ENCODE measurements at regions not wholly inside any gene's neighbourhood (a gene's known extent, or its start where the extent isn't known, plus 50 kb on each side); places are given as distances from the start of the nearest gene placed in this dataset.
A peak's percentile ranks its signal among the peaks of the same experiment; 100 is the strongest.

DNA sequence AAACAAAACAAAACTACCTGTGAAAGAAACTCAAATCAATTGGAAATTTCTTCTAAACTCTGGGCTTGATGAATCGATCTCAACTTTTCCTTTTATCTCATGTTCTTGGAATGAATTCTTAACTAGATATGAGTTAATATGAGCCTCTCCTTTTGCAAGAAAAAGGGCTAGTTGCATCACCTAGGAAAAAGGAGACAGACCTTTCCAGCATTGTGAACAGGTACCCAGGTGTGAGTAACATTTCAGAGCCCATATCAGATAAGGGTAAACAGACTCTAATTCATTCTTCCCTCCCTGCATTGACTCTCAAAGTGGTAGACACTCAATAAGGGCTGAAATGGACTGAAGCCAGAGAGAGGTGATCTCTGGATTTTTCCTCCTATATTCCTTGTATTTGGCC, 103.8 kb upstream of the AGR3 start:
- no peak overlapping the region for H3K27ac Mint-ChIP-seq
- intact Hi-C loops (cut with micrococcal nuclease) = no loop called here
- H3K27me3 Mint-ChIP-seq (ENCODE audit: low read depth) = peaks cover 39% of the 10 kb centered on the region

DNA sequence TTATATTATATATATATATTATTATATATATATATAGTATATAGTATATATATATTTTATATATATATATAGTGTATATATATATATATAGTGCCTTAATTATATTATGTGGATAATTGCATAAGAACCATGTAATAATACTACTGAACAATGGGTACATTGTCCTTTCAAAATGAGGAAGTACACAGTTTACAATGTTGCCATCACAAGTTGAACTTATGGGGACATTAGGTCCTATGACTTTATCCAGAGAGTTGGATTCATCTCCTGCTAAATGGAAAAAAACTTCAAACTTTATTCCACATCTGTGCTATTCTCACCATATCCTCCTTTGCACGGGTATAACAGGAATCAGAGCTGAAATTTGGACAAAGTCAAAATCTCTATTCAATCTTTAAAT, 105.0 kb upstream of the AGR3 start:
- H3K36me3 Mint-ChIP-seq (ENCODE audit: low read depth) = no peaks in the 10 kb centered on the region
- no peak overlapping the region for H3K27ac Mint-ChIP-seq
- no peak overlapping the region for H3K4me3 Mint-ChIP-seq (ENCODE audit: low read depth)
- intact Hi-C loops (cut with micrococcal nuclease) = no loop called here
- DNase-seq (ENCODE audit: low spot score) = no peak
- peaks cover 21% of the 10 kb centered on the region for H3K4me1 Mint-ChIP-seq (ENCODE audit: low read depth)
- H3K27me3 Mint-ChIP-seq (ENCODE audit: low read depth) = peaks cover 30% of the 10 kb centered on the region
- H3K9me3 Mint-ChIP-seq = no peaks in the 10 kb centered on the region

More for the DNA sequence above, 103.8 kb upstream of the AGR3 start:
- no peaks in the 10 kb centered on the region for H3K36me3 Mint-ChIP-seq (ENCODE audit: low read depth)
- H3K9me3 Mint-ChIP-seq = no peaks in the 10 kb centered on the region
- peaks cover 21% of the 10 kb centered on the region for H3K4me1 Mint-ChIP-seq (ENCODE audit: low read depth)
- no peak overlapping the region for H3K4me3 Mint-ChIP-seq (ENCODE audit: low read depth)
- DNase-seq (ENCODE audit: low spot score) = no peak

DNA sequence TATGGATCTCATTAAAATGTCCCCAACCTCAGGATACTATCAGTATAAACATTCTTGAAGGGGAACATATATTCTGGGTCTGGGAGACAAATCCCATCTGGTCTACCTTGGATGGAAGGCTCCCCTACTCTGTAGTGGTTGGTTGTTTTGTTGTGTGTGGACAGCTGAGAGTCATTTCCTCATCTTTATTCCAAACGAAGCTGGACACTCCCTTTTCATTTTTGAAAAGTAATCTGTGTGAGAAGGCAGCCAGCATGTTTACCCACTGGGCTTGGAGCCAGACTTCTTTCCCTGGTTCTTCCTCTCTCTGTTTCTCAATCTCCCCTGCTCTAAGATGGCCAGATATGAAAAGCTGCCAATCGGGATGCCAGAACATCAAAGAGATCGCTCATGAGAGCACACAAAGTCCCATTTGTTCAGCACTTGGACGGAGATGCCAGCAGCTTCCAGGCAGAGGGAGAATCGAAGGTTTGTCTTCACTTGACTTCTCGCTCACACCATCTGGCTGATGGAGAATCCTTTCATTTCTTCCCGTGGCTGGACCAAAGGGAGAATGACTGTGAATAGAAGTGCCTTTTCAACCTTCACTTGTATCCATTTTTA, 108.1 kb upstream of the AGR3 start:
- H3K27ac Mint-ChIP-seq = no peak overlapping the region
- no peak for DNase-seq (ENCODE audit: low spot score)

DNA sequence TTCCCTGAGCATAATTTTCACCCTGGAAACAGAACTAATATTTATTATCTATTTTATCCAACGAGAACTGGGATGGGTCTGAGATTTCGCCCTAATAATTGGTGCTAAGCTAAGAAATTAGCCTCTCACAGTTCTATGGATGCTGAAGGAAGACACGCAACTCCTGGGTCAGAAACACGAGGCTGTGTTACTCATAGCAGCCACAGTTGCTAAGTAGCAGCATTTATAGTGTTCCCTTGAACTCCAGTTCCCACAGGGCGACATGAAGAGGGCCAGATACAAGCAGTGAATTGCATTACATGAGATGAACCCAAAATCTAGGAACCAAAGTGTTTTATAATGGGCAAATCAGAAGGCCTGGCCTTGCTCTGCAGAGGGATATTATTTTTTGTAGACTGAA, 109.8 kb upstream of the AGR3 start:
- no peak for DNase-seq (ENCODE audit: low spot score)
- Mint-ChIP-seq H3K4me1 (ENCODE audit: low read depth) (peaks cover 6% of the 10 kb centered on the region), H3K36me3 (ENCODE audit: low read depth) (peaks cover 7% of the 10 kb centered on the region), H3K27me3 (ENCODE audit: low read depth) (peaks cover 12% of the 10 kb centered on the region), H3K4me3 (ENCODE audit: low read depth) (no peak overlapping the region), H3K27ac (no peak overlapping the region), H3K9me3 (peaks cover 10% of the 10 kb centered on the region)
- intact Hi-C loops (cut with micrococcal nuclease) = no loop called here

More for the DNA sequence above, 108.1 kb upstream of the AGR3 start:
- intact Hi-C loops (cut with micrococcal nuclease) = no loop called here
- peaks cover 1% of the 10 kb centered on the region for H3K9me3 Mint-ChIP-seq
- peaks cover 16% of the 10 kb centered on the region for H3K27me3 Mint-ChIP-seq (ENCODE audit: low read depth)
- peaks cover 1% of the 10 kb centered on the region for H3K36me3 Mint-ChIP-seq (ENCODE audit: low read depth)
- no peak overlapping the region for H3K4me3 Mint-ChIP-seq (ENCODE audit: low read depth)
- peaks cover 6% of the 10 kb centered on the region for H3K4me1 Mint-ChIP-seq (ENCODE audit: low read depth)

DNA sequence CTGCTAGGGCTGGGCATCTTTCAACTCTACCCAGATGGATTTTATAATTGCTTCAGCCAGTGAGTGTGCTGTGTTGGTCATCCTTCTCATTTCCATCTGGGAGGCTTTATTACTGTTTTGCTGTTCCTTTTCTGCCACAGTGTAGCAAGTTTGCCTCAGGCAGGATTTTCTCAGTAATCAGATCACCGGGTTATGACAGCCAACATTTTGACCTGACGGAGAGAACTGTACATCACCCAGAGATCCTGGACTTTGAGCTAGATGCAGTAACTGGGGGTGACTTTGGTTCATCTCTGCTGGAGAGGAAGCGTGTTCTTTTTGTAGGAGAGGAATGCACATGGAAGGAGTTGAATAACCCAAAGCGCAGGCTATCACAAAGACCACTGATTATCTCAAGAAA, 111.8 kb upstream of the AGR3 start:
- H3K9me3 Mint-ChIP-seq = peaks cover 29% of the 10 kb centered on the region
- intact Hi-C loops (cut with micrococcal nuclease) = no loop called here
- H3K4me3 Mint-ChIP-seq (ENCODE audit: low read depth) = no peak overlapping the region
- no peak overlapping the region for H3K27ac Mint-ChIP-seq
- H3K36me3 Mint-ChIP-seq (ENCODE audit: low read depth) = peaks cover 25% of the 10 kb centered on the region
- no peak for DNase-seq (ENCODE audit: low spot score)
- peaks cover 11% of the 10 kb centered on the region for H3K4me1 Mint-ChIP-seq (ENCODE audit: low read depth)
- H3K27me3 Mint-ChIP-seq (ENCODE audit: low read depth) = peaks cover 5% of the 10 kb centered on the region

DNA sequence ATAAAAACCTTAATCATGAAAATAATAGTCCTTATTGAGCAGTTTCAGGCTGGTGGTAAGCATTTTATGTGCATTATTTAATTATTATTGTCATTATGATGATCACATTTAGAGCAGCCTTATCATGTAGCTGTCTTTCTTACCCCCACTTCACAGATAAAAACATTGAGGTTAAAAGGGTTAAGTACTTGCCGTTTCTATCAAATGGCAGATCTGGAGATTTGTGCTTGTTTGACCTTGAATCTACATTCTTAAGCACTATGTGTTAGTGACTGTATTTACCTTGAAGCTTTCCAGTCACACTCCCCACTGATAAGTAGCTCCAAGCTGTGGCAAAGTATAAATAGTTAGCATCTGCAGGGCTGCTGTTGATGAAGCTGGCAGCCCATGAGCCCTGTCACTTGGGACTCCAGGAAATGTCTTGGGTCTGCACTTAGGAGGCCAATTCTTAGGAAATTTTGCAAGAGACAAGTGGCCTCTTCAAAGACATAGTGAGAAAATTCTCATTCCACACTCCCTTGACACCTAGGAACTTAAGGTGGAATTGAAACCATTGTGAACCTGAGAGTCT, 116.8 kb upstream of the AGR3 start:
- Mint-ChIP-seq H3K27me3 (ENCODE audit: low read depth) (peaks cover 2% of the 10 kb centered on the region), H3K4me1 (ENCODE audit: low read depth) (peaks cover 31% of the 10 kb centered on the region), H3K36me3 (ENCODE audit: low read depth) (peaks cover 40% of the 10 kb centered on the region), H3K27ac (no peak overlapping the region), H3K9me3 (peaks cover 37% of the 10 kb centered on the region), H3K4me3 (ENCODE audit: low read depth) (no peak overlapping the region)
- intact Hi-C loops (cut with micrococcal nuclease) = no loop called here
- no peak for DNase-seq (ENCODE audit: low spot score)

DNA sequence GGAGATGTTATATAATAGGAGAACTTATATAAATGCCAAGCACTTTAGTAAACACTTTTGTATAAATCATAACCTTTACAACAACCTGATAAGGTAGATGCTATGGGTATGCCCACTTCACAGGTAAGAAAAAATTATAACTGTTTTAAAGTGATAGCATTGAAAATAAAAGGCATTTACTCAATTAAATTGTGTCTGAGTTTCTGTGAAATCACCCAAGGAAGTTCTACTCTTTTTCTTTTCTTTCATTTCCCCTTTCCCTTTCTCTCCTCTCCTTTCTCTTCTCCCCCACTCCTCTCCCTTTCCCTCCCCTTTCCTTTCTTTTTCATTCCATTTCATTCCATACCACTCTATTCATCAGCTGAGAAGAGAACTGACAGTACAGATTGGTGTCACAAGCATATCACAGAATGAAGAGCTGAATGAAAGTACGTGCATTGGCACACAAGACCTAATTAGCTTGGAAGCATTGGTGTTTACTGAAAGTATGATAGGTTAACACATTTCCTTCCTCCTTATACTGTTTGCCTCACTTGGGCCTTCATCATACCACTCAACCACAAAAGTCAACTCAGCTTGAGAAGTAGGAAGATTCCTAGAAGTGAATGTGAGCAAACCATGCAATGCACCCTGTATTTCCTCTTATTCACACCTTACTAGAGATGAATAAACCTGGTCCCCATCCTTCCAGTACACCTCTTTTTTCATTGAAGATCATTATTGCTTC, 117.9 kb upstream of the AGR3 start:
- intact Hi-C loops (cut with micrococcal nuclease) = loop anchor here (1.0 to 5.0 kb wide), 6 partner anchors 24 to 305 kb away; no protein-coding TSS in a partner anchor
- Mint-ChIP-seq H3K9me3 (peaks cover 37% of the 10 kb centered on the region), H3K27me3 (ENCODE audit: low read depth) (peaks cover 2% of the 10 kb centered on the region), H3K27ac (peak overlapping the region; percentile 77), H3K4me1 (ENCODE audit: low read depth) (peaks cover 33% of the 10 kb centered on the region), H3K36me3 (ENCODE audit: low read depth) (peaks cover 40% of the 10 kb centered on the region), H3K4me3 (ENCODE audit: low read depth) (peak overlapping the region; percentile 53)
- peak; percentile 15 for DNase-seq (ENCODE audit: low spot score)

DNA sequence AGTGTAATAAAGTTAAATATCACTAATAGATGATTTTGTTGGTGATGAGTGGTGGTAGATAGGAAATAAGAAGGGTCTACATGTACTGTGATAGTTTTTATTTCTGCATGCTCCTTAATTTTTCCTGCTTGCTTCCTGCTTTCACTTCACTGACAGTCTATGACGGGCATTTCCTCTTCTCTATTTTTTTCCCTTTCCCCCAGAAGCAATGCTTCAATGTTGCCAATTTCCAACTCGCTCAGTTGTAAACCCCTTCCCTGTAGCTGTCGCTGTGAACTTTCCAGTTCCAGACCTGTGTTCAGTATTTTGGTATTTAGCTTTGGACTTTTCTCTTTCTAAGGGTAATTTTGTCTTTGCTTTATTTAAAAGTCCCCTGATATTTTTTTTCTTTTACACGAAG, 123.5 kb upstream of the AGR3 start:
- H3K9me3 Mint-ChIP-seq = peaks cover 4% of the 10 kb centered on the region
- peaks cover 11% of the 10 kb centered on the region for H3K36me3 Mint-ChIP-seq (ENCODE audit: low read depth)
- H3K4me1 Mint-ChIP-seq (ENCODE audit: low read depth) = peaks cover 34% of the 10 kb centered on the region
- H3K27me3 Mint-ChIP-seq (ENCODE audit: low read depth) = peaks cover 11% of the 10 kb centered on the region
- no peak overlapping the region for H3K4me3 Mint-ChIP-seq (ENCODE audit: low read depth)
- intact Hi-C loops (cut with micrococcal nuclease) = no loop called here
- DNase-seq (ENCODE audit: low spot score) = no peak
- no peak overlapping the region for H3K27ac Mint-ChIP-seq

DNA sequence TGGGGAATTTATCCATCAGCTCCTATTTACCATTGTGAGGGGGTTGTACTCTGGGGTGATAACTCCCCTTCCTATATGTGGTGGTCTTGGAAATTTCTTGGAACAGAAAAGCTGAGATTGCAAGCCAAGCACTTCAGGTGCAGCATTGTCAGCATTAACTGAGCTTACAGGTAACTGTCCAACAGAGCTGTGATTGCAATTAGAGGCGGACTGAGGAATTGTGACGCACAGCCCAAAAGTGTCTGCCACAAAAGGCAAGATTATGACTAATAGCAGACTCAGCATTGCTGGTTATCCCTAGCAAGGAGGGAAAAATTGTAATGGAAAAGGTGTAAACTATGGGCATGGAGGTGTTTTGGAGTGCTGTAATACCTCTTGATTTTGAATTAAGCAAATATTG, 126.1 kb upstream of the AGR3 start:
- Mint-ChIP-seq H3K4me1 (ENCODE audit: low read depth) (peaks cover 34% of the 10 kb centered on the region), H3K27ac (no peak overlapping the region), H3K9me3 (no peaks in the 10 kb centered on the region), H3K36me3 (ENCODE audit: low read depth) (peaks cover 4% of the 10 kb centered on the region), H3K4me3 (ENCODE audit: low read depth) (no peak overlapping the region), H3K27me3 (ENCODE audit: low read depth) (peaks cover 9% of the 10 kb centered on the region)
- intact Hi-C loops (cut with micrococcal nuclease) = no loop called here
- no peak for DNase-seq (ENCODE audit: low spot score)

DNA sequence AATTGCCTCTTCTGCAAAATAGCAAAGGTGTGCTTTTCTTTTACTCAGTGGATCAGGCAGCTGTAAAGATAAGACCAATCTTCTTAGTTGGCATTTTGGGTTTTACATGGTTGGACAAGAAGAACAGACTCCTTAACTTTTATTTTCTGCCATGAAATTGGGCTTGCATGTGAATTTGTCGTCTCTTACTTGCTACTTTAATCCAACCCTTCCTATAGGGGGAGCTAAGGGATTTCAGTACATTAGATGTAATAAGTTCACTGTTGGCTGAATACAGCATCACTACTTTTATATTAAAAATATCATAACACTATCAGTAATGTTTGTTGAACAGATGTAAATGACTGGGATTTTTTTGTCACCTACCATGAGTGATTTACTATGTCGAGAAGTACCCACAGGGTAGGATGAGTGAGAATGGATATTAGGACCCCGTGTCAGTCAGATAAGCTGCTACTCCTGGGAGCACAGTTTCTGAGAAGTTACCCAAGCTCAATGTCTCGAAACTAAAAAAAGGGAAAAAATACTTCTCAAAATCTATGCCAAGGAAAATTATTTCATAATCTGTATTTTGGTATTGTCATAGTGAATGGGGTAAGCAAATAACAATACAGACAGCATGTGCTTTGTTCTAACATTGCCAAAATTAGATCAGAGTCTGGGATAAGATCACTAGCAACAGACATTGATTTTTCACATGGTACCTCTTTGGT, 127.4 kb upstream of the AGR3 start:
- Mint-ChIP-seq H3K36me3 (ENCODE audit: low read depth) (peaks cover 4% of the 10 kb centered on the region), H3K4me1 (ENCODE audit: low read depth) (peaks cover 39% of the 10 kb centered on the region), H3K9me3 (no peaks in the 10 kb centered on the region), H3K4me3 (ENCODE audit: low read depth) (no peak overlapping the region), H3K27ac (no peak overlapping the region), H3K27me3 (ENCODE audit: low read depth) (peaks cover 9% of the 10 kb centered on the region)
- no peak for DNase-seq (ENCODE audit: low spot score)
- intact Hi-C loops (cut with micrococcal nuclease) = no loop called here

DNA sequence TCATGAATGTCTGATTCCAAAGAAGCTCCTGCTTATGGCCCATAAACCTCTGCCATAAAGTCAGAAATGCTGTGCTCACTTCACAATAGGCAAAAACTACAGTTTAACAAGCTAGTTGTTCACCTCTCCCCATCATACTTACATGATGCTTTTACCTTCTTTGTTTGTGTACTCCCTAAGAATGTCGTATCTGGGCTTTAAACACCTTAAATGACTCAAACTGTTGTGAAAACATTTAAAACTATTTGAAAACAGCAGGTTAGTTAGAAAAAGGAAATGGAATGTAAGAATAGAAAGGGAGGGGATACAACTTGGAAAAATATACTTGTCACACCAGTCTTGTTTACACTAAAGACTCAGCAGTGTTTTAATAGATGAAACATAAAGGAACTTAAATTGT, 128.2 kb upstream of the AGR3 start:
- H3K27ac Mint-ChIP-seq = peak overlapping the region; percentile 35
- DNase-seq (ENCODE audit: low spot score) = no peak
- no peaks in the 10 kb centered on the region for H3K9me3 Mint-ChIP-seq
- H3K4me1 Mint-ChIP-seq (ENCODE audit: low read depth) = peaks cover 39% of the 10 kb centered on the region
- H3K27me3 Mint-ChIP-seq (ENCODE audit: low read depth) = peaks cover 9% of the 10 kb centered on the region
- no peak overlapping the region for H3K4me3 Mint-ChIP-seq (ENCODE audit: low read depth)
- intact Hi-C loops (cut with micrococcal nuclease) = no loop called here
- H3K36me3 Mint-ChIP-seq (ENCODE audit: low read depth) = peaks cover 4% of the 10 kb centered on the region

DNA sequence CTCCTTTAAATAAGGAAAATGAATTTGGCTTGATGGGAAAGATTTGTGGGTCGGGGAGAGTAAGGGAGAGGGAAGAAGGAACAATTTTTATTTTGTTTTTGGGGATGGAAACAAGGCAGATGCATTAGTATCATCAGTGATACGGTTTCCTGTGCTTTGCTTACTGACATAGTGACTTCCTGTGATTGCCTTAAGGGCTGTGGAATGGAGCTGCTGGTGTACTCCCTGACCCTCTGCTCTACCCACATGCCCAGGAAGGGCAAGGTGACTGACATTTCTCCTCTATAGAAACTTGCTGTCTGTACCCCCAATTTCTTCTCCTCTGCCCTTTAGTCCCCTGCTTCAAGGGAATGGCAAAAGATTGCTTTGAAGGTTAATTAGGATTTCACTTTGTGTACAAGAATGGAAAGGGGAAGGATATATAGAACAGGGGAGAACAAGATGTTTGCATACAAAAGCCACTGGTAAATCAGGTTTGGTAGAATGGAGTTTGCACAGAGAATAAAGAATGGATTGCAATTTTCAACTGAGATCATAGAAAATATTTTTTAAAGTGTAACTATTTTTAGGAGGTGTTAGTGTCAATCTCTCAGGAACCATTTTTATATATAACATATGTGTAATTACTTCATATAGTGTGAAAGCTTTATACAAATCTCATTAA, 129.0 kb upstream of the AGR3 start:
- no peak overlapping the region for H3K27ac Mint-ChIP-seq
- no peaks in the 10 kb centered on the region for H3K36me3 Mint-ChIP-seq (ENCODE audit: low read depth)
- H3K9me3 Mint-ChIP-seq = no peaks in the 10 kb centered on the region
- H3K4me1 Mint-ChIP-seq (ENCODE audit: low read depth) = peaks cover 32% of the 10 kb centered on the region
- DNase-seq (ENCODE audit: low spot score) = no peak
- H3K27me3 Mint-ChIP-seq (ENCODE audit: low read depth) = peaks cover 2% of the 10 kb centered on the region
- no peak overlapping the region for H3K4me3 Mint-ChIP-seq (ENCODE audit: low read depth)
- intact Hi-C loops (cut with micrococcal nuclease) = no loop called here

Data from activated T-helper 2 cell treated with anti-CD3 and anti-CD28 coated beads, Interferon-gamma antibody, Interleukin-2, Interleukin-4, amounts not matched to agents 10 μg/mL and 5 μg/mL and 100 μg/mL, durations not matched to agents 14 hours and 24 hours and 36 hours (primary cell).